Stimulated activated CD4-positive, alpha-beta T cell treated with anti-CD3 and anti-CD28 coated beads, Interleukin-1b, Interleukin-23, amount 100 ng/mL, for 4 hours (primary cell): ENCODE measurements at regions not wholly inside any gene's neighbourhood (a gene's known extent, or its start where the extent isn't known, plus 50 kb on each side); places are given as distances from the start of the nearest gene placed in this dataset.
"Not testable (repeated sequence)": the region's sequence is repeated elsewhere in the genome, so short reads cannot be mapped to it uniquely, and the experiment has no call there.

Experiments used
- DNase-seq, 2 donors: peaks; one replicate each; pipeline ENCODE4 v3.0.0-alpha.2; 2020; ENCODE audit warnings: low read depth in 2 of 2

DNA sequence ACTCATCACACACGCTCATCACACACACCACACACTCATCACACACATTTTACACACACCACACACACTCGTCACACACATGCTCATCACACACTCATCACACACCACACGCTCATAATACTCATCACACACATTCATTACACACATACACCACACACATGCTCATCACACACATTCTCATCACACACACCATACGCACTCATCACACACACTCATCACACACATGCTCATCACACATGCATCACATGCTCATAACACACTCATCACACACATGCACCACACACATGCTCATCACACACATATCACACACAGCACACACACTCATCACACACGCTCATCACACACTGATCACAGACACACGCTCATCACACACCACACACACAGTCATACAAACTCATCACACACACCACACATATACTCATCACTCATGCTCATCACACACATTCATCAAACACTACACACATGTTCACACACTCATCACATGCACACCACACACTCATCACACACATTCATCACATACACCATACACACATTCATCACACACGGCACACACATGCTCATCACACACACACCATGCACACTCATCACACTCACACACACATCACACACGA, 247.1 kb upstream of the SGCG start:
- DNase-seq, result no peak

DNA sequence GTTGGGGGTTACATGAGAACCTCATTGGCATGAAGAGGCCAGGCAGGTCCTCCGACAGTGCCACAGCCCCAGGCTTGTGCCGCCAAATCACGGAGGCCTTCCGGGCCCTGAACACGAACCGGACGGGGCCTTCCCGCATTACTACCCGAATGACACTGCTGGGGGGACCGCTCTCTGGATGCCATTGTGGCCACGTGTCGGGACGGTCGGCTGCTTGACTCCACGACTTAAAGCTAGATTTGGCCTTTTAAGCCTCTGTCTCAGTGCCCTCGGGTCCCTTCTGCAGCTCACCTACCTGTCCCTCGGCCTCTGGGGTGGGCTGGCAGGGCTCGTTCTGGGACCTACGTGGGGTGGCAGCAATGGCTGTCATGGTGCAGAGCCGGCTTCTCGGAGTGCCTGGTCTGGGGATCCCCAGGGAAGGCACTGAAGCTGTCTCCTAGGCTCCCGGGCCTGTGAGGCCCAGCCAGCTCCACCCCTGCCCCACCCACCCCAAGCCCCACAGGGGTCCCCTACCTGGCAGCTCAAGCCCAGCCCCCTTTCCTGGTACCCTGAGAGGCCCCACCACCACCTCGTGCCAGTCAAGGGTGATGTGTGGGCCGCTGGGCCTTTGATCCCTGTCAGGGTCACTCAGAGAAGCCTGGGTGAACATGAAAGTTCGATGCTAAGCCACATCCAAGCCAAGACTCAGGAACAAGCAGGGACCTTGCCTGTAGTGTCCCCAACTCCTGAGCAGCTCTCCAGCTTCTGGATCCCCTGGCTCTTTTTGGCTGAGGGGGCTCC, 245.8 kb upstream of the SGCG start:
- no peak for DNase-seq

DNA sequence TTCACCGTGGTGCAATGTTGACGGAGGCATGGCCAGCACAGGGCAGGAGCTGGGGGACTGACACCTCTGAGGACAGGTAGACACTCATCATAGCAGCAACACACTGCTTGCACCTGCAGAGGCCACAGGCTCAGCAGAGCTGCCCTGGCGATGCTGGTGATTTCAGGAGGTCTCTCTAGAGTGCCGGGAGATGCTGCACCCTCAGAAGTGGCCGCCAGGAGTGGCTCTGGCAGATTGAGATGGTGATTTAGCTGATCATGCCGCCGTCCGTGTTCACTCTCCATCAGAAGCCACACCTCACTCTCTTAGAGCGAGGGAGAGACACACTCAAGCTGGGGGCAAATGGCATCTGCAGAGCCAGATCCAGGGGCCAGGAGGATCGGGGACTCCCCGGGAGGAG, 244.6 kb upstream of the SGCG start:
- no peak for DNase-seq

DNA sequence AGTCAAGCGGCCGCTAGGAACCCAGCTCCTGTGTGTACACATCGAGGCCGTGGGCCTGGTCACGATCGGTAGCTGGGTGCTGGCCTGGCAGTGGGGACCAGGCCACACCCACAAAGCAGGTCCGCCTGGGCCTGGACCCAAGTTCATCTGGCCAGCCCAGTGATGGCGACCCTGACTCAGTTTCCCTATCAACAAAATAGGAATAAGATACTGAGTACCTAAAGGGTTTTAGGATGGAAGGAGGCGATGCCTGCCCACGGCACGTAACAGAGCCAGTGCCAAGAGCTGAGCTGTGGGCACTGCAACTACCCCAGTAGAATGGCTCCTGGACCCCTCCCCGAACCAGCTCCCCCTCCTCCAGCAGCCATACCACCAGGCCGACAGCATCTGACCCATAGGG, 243.5 kb upstream of the SGCG start:
- no peak for DNase-seq

DNA sequence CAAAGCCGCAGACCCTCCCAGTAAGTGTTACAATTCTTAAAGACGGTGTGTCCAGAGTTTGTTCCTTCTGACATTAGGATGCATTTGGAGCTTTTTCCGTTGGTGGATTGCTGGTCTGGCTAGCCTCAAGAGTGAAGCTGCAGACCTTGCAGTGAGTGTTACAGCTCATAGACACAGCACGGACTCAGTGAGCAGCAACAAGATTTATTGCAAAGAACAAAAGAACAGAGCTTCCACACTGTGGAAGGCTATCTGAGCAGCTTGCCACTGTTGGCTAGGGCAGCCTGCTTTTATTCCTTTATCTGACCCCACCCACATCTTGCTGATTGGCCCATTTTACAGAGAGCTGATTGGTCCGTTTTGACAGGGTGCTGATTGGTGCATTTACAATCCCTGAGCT, 242.8 kb upstream of the SGCG start:
- no peak for DNase-seq

DNA sequence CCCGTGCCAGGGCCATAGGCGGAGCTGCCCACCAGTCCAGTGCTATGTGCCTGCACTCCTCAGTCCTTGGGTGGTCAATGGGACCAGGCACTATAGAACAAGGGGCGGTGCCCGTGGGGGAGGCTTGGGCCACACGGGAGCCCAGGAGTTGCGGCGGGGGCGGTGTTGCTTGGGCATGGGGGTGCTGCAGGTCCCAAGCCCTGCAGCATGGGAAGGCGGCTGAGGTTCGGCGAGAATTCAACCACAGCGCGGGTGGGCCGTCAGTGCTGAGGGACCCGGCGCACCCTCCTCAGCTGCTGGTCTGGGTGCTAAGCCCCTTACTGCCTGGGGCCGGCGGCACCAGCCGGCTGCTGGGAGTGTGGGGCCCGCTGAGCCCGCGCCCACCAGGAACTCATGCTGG, 242.2 kb upstream of the SGCG start:
- no peak for DNase-seq

DNA sequence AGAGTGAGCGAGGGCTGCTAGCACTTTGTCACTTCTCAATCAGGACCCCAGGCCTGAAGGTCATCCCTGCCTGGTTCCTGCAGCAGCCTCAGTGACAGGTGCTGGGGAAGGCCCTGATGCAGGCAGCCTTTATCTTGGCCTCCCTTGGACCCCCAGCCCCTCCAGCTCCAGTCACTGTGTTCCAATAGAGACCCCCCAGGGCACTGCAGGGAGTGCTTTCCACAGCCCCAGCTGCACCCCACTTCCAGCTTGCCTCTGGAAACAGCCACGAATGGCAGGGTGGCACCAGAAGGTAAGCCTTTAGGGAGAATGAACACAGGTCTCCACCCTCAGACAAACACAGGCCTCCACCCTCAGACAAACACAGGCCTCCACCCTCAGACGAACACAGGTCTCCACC, 241.6 kb upstream of the SGCG start:
- no peak for DNase-seq

DNA sequence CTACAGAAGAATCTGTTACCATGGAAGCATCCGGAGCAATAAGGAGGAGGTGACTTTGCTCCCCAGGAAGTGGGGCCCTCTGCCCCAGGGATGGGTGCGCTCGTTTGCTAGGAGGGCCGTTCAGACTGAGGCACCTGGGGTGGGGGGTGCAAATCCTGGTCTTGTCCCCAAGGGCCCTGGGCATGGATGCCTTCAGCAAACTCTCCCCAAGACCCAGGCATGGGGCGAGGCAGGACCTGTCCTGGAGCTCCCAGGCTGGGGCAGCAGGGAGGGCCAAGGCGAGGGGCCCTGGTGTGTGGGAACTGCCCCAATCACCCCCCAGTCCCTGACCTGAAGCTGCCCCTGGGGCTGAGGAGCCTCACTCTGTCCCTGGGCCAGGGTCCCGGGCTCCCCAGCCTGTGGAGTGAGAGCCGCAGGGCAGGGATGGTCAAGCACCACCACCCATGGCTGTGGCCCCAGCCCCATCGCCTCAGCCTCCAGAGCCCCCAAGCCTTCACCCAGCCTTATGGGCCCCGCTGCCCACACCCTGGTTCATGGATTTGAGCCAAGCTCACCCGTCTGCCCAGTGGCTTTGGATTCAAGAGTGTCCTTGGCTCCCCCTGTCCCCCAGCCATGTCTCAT, 240.6 kb upstream of the SGCG start:
- no peak for DNase-seq

DNA sequence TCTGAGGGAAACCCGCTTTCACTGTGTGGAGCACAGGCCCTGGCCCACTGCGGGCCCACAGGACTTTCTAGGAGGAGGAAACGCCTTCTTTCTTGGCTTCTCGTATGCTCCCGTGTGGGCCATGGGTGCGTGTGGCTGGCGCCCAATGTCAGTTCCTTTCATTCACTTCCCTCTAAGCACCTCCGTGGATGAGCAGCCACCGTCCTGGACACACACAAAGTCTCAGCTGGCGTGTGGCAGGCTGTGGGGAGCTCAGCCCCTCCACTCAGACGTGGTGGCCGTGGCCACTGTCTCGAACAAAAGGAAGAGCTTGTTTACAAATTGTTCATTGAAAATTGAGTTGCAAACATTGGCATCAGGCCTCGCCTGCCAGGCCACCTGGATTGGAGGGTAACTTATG, 240.0 kb upstream of the SGCG start:
- DNase-seq, result no peak

DNA sequence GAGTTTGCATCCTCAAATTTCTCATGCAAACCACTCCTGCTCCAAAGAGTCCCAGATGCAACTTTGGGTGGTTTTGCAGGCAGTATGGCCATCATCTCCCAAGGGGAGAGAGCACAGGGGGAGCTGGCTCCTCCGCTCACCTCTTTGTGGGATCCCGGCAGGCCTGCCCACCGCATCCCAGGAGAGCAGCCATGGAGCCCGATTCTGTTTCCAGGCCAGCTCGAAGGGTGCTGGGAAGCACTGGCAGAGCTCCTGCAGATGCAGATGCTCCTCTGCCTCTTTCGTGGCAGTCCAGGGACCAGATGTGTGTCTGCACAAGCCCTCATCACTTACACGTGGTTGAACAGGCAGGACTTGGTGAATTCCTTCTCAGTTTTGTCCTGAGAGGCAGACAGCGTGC, 239.3 kb upstream of the SGCG start:
- not testable (repeated sequence) for DNase-seq

DNA sequence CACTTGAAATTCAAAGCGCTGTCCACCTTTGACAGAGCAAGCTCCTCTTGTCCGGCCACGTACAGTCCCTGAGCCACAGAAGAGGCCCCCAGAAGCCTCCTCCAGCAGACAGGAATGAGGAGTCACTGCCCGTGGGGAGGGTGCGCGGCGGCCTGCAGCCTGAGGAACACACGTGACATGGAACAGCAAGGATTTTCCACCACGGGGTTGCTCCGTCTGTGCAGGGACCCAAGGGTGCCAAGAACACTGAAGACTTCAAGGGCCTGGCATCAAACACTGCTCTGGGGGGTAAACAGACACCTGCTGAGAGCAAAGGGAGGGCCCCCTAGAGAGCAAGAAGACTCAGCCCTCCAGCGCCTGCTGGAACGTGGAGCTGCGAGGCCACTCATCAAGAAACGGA, 237.9 kb upstream of the SGCG start:
- not testable (repeated sequence) for DNase-seq

DNA sequence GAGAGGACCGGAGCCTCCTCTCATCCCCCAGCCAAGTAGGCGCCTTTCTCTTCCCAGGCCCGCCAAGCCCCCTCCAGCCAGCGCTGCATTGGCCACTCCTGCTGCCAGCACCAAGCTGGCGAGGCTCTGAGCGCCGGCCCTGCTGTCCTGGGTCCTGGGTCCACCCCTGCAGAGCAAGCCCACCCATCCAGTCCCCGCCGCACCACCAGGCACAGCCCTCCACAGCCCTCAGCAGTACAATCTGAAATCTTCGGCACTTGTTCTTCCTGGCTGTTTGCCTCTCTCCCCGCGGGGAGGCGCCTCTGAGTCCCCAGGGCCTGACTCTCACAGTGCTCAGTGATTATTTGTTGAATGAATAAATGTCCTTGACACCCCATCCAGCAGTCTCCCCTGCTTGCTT, 236.4 kb upstream of the SGCG start:
- DNase-seq, result no peak

DNA sequence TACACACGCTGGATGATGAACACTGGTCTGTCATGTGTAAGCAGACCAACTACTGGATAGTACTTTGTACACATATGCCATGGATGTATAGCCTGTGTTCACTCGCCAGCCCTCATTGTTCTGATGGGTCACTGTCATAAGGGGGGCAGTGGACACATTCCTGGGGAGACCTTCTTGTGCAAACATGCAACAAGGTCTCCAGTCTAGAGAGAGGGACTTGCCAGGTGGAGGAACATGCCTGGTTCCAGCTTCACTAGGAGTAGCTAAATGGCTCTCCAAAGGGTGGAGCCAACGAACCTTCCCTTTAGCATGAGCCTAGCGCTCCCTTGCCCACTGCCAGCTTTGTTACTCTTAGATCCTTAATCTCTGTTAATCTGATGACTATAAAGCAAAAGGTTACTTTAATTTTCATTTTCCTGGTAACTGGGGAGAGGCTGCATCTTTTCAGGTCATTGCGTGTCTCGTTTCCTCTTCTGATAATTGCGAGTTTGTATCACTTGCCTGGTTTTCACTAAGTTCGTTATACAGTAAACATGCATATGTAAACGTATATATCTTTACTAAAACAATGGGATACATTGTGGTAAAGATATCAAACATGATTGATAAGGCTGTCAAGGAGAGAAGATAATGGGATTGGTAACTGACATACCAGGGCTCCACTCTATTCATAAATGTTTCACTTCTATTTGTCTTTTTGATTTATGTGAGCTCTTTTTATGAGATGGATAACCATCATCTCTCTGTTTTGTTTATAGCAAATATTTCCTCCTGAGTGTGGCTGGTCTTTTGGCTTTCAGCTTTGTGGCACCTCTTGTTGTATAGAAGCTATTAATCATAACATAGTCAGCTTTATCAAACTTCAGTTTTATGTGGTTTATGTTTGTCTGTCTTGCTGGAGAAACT, 235.2 kb upstream of the SGCG start:
- no peak for DNase-seq

DNA sequence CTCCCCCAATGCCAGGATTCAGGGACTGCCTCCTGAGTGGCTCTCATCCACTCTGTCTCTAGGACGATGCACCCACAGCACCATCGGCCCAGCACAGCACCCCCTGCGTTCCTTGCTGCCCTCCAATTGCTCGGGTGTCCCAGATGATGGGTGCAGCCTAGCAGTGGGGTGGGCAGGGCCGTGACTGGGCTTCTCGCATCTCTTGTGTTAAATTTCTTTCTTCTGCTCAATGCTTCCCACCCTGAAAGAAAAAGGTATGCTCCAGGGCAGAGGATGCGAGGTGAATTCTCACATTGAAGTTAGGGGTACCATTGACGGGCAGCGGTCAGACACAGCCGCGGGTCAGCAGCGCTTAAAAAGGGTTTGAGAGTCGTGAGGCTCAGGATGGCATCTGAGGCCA, 232.4 kb upstream of the SGCG start:
- DNase-seq, result no peak

DNA sequence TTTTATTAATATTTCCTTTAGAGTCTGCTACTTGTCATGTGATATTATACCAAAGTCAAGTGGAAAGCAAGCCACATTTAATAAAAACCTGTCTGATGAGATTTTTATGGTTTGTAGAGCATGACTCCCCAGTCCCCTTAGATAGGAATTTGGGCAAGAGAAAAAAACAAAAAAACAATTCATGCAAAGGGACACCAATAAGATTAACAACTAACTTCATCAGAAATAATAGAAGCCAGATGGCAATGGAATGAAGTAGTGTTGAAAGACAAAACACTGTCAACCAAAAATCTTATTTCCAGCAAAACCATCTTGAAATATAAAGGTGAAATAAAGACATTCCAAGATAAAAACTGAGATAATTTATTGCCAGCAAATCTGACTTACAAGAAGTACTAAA, 228.8 kb upstream of the SGCG start:
- not testable (repeated sequence) for DNase-seq

DNA sequence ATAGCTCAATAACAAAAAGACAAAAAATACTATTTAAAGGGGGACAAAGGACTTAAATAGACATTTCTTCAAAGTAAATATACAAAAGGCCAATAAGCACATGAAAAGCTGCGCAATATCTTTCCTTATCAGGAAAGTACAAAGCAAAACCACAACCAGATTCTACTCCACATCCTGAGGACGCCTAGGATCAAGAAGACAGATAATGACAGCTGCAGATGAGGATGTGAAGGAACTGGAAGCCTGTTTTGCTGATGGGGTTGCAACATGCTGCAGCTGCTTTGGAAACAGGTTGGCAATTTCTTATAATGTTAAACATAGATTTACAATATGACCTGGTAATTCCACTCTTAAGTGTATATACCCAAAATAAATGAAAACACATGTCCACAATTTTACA, 225.6 kb upstream of the SGCG start:
- not testable (repeated sequence) for DNase-seq

DNA sequence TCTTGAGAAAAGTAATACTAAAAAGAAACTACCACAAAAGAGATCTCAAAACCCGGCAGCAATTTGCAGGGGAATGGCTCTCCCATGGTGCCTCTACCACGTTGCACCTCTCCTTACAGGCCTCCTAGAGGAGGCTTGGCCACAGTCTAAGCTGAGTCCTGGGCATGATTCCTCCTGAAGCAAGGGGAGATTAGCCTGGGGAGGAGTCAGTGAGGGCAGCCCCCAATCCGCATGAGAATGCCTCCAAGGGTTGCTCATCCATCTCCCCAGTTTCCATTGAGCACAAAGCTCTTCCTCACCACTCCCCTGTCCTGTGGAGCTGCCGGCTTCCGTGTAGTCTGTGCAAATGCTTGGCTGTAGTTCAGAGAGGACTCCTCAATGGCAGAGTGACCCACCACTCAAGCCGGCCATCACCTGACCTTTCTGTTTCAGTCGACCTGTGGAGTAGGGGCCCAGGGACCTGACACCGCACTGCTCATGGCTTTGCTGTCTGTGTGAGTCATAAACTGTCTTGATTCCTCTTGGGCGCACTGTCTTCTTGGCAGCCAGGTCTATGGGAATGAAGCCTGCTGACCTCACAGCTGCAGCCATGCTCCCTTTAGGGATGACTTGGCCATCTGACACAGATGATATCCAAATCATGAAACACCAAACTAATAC, 224.2 kb upstream of the SGCG start:
- not testable (repeated sequence) for DNase-seq

DNA sequence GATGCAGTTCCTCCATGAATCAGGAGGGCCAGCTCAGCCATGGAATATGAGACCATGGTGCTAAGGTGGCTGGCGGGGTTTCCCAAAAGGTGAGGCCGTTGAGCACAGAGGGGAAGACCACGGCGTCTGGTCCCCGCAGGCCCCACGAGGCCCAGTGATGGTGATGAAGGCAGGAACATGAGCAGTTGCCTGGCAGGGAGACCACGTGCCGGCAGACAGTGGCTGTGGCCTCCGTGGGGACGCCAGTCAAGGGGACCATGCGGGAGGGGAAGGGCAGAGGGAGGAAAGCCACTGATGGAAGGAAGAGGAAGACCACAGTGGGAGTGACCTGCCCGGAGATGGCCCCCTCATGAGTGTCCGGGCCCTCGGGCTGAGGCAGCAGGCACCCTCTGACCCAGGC, 220.9 kb upstream of the SGCG start:
- DNase-seq, result not testable (repeated sequence)

DNA sequence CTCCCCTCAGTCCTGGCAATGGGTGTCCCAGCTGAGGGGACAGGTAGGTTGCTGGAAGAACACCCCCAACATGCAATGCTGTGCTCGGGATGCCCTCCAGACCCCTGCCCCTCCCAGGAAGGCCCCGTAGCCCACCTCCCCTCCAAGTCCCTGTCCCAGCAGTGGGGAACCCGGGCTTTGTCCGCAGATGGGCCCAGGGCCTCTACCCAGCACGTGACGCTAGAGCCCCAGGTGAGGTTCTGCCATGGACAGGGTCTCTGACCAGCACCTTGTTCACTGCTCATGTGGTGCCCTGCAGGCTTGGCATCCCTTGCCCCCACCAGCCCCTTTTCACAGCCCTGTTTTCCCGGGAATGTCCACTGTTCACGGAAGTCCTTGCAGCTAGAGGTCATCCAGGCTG, 220.0 kb upstream of the SGCG start:
- no peak for DNase-seq

DNA sequence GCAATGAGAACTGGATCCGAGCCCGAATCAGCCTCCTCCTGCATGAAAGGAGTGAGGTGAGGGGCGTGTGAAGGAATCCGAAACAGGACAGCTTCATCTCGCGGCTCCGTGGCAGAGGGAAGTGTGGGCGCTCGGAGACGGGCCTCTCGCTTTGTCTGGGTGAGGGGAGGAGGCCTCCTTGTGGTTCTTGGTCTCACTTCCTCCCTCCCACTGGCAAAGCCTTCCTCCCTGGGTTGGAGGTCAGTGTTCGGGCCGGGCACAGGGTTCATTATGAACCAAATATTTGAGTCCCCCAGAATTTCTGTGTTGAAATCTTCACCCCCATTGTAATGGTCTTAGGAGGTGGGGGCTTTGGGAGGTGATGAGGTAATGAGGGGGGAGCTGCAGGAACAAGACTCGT, 219.4 kb upstream of the SGCG start:
- DNase-seq, result not testable (repeated sequence)

DNA sequence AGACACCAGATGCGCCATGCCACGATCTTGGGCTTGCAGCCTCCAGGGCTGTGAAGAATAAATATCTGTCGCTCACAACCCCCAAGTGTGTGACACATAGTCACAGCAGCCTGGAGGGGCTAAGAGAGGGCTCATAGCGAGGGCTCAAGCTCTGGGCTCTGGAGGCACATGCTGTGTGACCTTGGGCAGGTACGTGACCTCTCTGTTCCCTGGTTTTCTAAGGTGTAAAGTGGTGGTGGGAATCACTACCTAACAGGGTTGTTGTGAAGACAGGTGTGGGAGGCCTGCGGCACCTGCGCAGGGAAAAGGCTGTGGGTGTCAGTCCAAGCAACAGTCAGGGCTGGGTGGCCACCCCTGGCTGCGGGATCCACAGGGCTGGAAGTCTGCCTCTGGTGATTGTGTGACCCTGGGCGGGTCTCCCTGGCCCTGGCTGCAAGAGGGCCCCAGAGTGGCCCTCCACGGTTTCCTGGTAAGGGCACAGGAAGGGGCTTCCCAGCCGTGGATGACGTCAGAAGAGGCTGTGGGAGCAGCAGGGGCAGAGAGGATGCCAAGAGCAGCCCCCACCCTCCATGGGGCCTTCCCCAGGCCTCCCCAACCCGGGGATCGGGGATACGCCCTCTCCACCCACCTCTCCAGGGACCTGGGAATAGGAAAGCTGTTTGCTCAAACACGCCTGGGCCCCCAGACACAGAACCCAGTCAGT, 218.8 kb upstream of the SGCG start:
- DNase-seq, result no peak
